Activated naive CD4-positive, alpha-beta T cell (primary cell): ENCODE measurements at regions not wholly inside any gene's neighbourhood (a gene's known extent, or its start where the extent isn't known, plus 50 kb on each side); places are given as distances from the start of the nearest gene placed in this dataset.

Experiments
- DNase-seq, 4 experiments: peaks; one replicate each; lab custom pipeline; 2025; lab: John Stamatoyannopoulos, UW

DNA sequence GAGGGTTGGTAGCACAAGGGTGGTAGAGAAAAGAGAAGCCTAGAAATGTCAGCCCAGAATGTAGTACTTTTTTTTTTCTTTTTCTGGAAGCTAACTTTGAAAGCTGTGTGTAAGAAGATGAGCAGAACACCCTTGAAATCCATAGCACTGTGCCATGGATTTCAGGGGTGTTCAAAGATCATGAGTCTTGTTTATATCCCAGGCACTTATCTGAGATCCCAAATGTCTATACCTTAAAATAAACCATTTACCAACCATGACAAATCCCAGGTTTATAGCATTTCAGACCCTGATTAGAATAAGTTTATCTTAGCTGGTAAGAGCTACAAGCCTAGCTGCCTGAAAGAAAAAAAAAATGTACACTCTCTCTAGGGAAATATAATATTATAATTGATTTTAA is 389.9 kb upstream of the ANXA10 start:
- no peak for DNase-seq

DNA sequence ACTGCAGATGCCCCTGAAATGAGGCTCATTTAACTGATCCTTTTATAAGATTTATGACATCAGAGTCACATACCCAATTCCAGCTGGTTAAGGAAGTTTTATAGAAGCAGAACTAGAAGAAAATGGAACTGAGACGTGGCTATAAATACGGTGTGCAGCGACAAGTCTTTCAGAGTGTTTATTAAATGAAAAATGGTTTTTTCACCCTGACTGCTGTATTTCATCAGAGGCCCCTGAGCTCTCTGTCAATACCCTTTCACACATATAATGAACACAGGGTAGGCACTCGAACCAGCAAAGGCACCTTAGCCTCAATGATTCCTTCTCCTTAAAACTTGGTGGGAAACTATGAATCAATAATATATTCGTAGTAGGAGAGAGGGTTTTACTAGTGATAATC is 380.8 kb upstream of the ANXA10 start:
- no peak for DNase-seq

DNA sequence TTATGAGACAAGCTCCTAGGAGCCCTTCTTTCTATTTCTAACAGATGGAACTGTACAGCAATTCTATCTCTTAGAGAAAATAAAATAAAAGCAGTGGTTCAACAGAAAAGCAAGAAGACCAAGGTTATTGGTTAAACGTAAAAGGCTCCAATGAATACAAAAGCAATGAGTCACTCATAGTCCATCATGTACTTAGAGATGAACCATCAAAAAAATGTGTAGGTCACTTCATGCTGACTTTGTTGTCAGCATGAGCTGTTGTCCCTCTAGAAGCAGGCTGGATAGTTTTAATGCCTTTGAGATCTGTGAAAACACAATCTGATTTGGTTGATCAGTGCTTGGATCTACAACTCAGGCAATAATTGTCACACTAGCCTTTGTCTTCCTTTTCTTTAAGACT is 378.6 kb upstream of the ANXA10 start:
- DNase-seq = no peak

DNA sequence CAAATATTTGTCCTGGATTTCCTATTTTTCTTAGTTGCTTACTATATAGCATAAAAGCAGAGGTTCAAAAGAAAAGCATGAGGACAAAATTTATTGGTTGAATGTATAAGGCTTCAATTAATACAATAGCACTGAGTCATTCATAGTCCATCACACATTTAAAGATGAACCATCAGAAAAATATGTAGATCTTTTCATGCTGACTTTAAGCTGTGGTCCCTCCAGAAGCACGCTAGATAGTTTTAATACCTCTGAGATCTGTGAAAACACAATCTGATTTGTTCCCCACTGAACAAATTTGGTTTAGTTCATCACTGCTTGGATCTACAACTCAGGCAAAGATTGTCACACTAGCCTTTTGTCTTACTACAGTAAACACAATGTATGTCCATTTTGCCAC is 377.2 kb upstream of the ANXA10 start:
- no peak for DNase-seq

DNA sequence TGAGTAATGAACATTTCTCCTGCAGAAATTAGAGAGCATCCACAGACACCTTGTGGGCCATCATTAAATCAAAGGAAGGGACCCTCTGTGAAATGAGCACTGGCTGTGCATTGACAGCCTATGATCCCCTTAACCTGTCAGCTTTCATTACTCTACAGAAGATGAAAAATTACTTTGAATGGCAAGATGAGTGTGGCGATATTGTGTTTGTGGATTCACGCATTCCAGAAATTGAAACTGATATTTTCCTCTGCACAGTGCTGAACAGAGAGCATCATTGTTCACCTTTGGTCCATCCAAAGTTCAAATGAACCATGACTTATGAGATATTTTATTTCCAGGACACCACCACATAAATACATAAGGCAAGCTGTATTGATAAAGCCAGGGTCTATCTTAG is 374.8 kb upstream of the ANXA10 start:
- no peak for DNase-seq

DNA sequence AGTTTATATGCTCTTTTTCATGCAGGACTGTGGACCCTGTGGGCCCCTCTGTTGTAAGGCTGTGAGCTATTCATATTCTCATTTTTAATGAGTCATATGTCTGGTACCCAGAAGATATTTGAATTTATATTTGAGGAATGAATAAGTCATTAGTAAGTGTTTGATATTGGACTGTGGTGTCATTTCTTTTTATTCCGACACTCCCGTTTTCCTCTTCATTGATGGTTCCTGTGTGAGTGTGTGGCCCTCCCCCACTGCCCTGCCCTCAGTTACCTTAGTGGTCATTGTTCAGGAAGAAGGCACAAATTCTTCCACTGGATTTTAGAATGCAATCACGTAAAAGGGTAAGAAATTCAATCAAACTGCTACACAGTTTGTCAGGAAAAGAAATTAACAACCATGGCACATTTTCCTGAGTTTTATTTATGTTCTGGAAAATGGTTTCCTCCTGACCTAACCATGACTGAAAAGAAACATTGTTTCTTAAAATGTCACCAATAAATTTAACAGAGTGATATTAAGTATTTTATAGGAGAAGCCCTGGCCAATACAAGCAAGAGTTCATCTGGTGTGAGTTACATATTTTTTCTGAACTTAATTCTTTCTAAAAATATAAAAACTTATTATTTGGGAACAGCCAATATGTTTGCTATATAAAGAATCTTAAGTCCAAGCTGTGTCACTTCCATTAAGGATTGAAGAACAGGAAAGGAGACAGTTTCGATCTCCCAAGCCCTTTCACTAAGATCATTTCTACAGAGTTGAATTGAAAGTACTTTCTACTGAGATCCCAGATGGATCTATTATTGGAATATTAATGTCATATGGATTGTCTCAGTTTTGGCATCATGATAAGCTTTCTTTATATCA is 370.5 kb upstream of the ANXA10 start:
- DNase-seq = no peak

DNA sequence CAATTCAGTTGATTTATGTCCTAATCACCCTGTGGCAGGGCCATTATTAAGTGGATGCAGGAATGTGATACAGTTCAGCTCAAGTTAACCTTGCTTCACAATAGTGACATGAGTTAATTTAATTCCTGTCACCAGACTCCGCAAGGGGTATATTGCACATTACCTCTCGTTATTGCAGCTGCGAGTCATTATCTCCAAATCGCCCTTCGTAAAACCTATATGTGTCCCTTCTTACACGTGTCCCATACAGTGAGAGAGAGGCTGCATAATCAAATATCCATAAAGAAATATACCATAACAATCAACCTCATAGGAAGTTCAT is 369.9 kb upstream of the ANXA10 start:
- no peak for DNase-seq

DNA sequence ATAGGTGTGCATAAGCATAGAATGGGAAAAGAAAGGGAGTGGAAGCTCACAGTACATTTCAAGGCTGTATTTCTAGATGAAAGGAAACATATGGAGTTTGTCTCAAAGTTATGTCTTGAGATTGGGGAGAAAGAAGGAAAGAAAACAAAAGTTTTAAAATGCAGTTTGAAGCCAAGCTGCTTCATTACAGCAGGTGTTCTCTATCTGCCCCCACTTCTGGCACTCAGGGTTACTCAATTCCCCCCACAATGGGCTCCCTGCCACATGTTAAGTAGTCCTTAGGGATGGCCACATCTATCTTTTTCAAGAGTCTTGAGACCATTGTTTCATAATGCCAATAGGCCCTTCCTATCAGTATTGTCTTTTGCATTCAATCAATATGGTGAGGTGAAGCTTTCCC is 367.4 kb upstream of the ANXA10 start:
- DNase-seq = no peak

DNA sequence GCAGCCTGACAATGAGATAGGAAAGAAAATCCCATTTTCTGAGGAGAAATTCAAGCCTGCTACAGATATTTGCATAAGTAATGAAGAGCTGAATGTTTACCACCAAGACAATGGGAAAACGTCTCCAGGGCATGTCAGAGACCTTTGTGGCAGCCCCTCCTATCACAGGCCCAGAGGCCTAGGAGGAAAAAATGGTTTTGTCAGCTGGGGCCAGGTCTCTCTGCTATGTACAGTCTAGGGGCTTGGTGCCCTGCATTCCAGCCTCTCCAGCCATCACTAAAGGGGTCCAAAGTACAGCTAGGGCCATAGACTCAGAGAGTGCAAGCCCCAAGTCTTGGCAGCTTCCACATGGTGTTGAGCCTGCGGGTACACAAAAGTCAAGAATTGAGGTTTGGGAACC is 361.6 kb upstream of the ANXA10 start:
- DNase-seq = no peak

DNA sequence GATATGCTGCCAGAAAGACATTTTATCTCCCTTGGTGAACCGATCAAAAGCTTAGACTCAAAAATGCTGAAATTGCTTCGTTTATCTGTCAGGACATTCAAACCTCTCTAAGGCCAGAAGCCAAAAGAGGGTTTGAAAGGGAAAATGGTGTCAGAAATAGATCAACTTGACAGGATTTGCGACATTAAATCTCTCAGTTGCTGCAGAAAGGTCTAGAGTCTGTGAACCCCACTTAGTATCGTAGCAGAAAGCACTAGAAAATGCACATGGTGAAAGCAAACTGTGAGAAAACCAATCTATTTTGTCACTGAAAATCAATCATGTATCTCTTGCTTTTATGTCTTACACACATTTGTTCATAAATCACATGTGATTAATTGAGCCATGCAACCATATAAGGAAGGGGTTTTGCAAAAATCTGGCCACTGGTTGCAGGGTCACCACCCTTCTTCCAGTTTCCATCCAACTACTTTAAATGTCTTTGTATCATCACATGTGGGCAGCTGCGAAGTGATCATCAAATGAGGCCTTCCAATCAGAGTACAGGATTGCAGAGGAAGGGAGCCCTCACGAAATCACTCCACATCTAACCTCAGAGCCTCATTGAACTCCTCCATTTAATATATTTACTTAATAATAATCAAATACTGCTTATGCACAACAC is 347.2 kb upstream of the ANXA10 start:
- DNase-seq = no peak

DNA sequence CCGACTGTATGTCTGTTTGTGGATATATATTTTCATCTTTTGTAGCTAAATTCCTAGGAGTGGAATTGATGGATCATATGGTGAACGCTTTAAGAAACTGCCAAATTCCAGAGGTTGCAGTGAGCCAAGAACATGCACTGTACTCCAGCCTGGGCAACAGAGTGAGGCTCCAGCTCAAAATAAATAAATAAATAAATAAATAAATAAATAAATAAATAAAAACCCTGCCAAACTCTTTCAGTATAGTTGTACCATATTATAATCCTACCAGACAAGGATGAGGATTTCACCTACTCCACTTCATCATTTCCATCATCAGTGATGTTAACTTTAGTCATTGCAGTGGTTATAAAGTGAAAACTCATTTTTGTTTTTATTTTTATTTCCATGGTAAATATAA is 325.1 kb upstream of the ANXA10 start:
- no peak for DNase-seq

DNA sequence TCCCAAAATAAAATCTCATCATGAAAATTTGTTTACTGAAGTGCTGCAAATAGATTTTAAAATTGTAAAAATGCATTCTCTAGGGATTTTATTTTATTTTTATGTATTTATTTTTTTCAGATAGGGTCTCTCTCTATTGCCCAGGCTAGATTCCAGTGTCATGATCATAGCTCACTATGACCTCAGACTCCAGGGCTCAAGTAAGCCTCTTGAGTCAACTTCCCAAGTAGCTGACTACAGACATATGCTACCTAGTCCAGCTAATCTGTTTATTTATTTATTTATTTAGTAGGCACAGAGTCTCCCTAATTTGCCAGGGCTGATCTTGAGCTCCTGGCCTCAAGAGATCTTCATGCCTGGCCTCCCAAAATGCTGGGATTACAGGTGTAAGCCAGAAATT is 317.7 kb upstream of the ANXA10 start:
- no peak for DNase-seq

DNA sequence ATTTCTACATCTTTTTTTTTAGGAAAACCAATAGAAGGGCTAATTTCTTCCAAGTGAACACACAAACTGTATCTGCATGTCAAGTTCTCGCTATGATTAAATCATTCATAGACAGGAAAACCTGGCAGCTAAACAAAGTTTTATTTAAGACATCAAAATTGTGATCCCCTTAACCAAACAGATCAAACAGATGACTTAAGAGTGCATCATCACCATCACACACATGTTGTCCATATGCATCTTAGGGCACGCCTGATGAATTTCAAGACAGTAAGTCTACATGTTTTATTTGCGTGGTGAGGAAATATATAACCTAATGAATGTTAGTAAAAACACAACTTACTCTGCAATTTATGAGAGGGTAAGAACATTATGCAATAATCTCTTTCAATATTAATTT is 317.0 kb upstream of the ANXA10 start:
- no peak for DNase-seq

DNA sequence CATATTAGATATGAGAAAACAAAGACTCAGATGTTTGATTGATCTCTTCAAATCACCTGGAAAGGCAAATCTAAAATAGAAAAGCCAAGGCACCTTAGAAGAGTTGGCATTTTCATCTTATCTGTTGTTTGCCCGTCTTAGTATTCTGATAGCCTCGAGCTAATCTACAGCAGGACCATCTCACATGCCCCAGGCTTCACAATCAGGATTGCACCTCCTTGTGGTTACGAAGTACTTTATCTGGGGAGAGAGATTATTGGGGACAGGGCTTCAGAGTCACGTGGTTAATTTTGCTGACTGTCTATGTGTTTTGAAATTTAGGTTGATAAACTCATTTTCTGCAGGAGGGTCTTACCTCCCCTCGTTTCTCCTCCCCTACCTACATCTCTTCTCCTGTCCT is 313.1 kb upstream of the ANXA10 start:
- no peak for DNase-seq

DNA sequence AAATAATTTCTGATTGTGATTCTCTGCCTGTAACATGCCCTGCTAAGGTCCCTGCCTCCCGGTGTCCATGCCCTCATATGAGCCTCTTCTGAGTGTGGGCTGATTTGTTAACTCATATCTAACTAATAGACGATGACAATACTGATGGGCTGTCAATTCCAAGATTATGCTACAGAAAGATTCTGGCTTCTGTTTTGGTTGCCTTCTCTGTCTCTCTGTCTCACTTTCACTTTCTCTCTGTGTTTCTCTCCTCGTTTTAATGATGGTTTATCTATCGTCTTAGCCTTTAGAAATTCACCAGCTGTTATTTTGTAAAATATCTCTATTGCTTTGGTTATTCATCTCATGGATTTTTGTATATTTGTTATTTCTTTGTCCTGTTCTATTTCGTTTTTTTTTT is 312.5 kb upstream of the ANXA10 start:
- DNase-seq = no peak

DNA sequence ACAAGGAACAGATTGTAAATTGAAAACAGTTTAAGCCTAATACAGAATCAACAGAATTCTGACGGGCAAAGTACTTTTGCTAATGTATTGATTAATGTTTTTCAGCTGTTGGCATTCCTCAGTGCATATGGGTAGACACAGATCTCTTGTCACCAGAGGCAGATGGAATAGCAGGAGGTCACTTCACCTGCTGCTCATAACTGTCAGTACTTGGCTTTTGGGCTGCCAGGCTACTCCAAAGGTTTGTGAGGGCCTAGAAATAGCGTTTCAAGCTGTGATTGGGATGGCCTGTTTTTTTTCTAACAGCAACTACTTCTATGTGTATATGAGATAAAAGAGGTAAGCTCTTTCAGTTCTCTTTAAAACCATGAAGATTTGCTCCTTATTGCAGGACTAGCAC is 307.5 kb upstream of the ANXA10 start:
- DNase-seq = no peak

DNA sequence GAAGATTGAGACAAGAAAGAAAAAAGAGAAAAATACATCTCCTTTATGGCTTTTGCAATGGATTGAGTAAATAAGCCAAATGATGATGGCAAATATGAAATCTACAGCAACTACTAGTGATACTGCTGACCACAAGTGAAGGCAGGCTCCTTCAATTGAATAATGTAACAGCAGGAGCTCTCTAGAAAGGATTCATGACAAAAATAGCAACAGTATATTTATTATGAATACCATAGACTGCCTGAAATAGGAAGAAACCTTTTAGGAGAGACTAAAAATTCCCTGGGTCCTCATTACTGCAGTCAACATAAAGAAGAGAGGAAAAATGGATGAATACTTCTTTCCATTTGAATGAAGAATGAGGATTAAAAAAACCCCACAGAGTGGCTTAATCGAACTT is 306.8 kb upstream of the ANXA10 start:
- no peak for DNase-seq

DNA sequence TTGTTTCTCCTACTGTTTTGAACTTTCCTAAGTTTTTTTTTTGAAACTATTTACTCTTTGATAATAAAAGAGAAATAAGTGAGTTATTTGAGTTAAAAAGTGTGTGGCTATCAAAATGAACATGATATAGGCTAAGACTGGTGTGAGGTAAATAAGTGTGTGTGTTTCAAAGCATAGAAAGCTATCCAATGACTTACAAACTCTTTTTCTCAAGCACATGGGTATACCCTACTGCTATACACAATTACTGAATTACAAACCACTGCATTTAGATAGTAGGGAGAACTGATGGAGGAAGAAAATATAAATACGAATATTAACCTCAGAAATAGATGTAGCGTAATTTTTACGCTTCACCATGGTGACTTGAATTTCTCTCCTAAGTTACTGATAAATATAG is 305.8 kb upstream of the ANXA10 start:
- no peak for DNase-seq

DNA sequence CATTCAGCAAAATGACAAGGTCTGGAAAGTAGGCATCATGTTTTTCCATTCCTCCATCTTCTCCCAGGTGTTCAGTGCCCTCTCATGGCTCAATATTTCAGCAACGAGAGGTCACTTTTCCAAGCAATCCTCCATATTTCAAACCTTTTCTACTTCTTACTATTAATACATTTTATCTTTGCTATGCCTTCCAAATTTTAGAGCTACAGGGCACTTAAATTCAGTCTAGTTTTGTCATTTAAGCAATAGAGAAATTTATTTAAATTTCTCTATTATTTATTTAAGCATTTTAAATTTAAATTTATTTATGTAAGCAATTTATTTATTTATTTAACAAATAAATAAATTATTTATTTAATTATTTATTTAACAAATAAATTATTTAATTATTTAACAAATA is 305.1 kb upstream of the ANXA10 start:
- no peak for DNase-seq

DNA sequence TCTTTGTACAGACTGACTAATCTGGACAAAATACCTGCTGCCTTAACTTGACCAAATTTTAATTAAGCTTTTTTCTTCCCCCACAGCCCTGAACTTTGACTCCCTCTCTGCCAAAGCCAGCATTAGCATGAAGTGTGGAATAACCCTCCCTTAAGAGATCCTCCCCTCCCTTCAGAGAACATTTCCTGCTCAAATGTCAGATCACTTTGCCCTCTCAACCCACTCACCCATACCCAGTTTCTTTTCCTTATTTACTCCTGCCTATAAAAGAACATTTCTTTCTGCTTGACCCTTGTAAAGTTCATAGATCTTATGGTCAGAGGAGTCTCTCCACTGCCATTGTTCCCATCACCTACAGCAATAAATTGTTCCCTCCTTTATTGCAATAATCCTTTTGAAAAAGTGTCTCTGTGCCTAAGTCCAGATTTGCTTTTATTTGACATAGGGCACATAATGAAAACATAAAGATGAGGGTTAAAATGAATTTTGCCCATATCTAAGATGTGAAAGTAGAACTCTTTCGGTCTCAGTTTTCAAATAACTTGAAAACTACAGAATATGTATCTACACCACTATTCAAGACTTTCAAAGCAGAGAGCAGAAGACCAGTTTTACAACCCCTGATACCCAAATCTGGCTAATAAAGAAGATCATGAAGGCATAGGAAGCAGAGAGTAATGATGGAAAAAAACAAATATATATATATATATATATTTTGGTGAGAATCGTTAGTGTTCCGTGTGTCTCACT is 289.7 kb upstream of the ANXA10 start:
- no peak for DNase-seq

DNA sequence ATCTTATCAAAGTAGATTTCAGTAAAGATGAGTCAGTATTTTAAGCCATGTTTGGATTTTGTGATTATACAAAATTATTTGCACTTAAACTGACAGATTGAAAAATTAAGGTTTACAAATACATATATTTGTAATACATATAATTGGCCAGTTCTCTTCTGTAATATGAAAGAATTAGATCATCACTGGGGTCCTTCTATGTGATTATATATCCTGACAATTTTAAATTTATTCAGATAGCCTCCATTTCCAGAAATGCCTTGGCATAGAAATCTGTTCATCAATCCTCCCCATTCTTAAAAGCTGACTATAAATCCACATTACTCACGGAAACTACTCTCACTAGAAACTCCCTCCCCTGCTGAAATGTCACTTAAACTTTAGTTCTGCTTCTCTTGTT is 280.4 kb upstream of the ANXA10 start:
- DNase-seq = no peak

DNA sequence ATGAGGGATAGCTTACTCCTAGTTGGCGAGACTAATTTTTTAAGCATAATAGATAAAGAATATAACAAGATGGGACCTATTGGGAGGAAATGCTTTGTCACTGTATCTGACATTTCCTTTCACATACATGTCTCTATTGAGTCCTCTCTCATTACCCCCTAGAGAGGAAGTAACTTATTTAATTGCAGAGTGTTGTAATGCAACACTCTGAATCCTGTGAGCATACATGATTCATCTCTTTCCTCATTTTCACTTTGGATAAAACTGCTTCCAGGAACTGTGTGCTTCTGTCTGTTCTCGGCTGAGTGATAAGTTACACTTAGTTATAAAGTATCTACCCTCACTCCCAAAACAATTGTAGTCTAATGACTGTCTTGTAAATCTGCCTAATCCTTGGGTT is 266.1 kb upstream of the ANXA10 start:
- DNase-seq = no peak

DNA sequence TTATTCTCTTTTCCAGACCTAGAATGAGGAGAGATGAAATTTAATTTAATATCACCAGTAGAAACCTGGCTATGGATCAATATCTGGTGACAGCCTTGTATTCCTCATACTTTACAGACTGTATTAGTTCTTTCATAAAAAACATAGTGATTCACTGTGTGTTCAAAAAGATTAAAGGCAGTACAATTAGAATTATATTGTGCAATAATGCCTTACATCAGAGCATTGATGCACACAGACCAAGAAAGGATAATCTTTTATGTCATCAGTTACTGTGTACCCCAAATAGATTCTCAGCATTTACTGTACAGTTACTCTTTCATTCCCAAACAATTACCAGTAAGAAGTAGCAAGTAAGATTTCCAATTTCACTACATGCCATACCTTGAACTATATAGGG is 260.5 kb upstream of the ANXA10 start:
- no peak for DNase-seq
